ENCODE measurements at regions not wholly inside any gene's neighbourhood (a gene's known extent, or its start where the extent isn't known, plus 50 kb on each side); places are given as distances from the start of the nearest gene placed in this dataset.

DNA sequence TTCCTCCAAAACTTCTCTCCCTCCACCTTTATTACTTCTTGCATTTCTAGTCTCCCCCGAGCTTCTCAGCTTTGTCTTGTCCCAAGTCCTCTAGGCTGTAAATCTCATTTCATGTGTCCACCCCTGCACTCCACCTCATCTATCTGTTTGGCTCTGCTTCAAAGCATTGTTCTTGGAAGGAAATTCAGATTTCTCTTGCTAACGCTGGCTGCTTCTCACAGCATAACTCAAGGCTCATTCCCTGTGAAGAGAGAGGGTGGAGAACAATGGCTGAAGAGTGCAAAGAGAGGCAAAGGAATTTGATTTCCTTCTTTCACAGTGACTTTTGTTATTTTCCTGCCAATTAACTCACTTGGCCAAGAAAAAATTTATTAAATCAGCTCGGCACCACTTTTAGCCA is 476.5 kb downstream of the TMEM114 start:
- DNase-seq, result no peak
- peaks cover 0 to 12% (median 2%) of the 10 kb centered on the region in 12 donors for H3K9me3 ChIP-seq
- H3K4me1 ChIP-seq, result no peaks in the 10 kb centered on the region
- no peaks in the 10 kb centered on the region for H3K36me3 ChIP-seq
- TF ChIP-seq POLR2A (IDR thresholded peaks at IDR 0.05), result no peak
- TF ChIP-seq, protein P1, sequence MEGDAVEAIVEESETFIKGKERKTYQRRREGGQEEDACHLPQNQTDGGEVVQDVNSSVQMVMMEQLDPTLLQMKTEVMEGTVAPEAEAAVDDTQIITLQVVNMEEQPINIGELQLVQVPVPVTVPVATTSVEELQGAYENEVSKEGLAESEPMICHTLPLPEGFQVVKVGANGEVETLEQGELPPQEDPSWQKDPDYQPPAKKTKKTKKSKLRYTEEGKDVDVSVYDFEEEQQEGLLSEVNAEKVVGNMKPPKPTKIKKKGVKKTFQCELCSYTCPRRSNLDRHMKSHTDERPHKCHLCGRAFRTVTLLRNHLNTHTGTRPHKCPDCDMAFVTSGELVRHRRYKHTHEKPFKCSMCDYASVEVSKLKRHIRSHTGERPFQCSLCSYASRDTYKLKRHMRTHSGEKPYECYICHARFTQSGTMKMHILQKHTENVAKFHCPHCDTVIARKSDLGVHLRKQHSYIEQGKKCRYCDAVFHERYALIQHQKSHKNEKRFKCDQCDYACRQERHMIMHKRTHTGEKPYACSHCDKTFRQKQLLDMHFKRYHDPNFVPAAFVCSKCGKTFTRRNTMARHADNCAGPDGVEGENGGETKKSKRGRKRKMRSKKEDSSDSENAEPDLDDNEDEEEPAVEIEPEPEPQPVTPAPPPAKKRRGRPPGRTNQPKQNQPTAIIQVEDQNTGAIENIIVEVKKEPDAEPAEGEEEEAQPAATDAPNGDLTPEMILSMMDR (IDR thresholded peaks at IDR 0.05), result no peak
- WGBS, 4 donors, result 65 to 78% (median 68%) methylated on average over 3 of the region's 3 CpGs
- H3K27me3 ChIP-seq, result no peaks in the 10 kb centered on the region
- H3K27ac ChIP-seq, result no peak overlapping the region
- intact Hi-C loops (cut with DNase I), result loop anchor here in 1 of 10 donors (10.0 kb wide), 1 partner anchor 59 kb away; no protein-coding TSS in a partner anchor
- no peak overlapping the region for H3K4me3 ChIP-seq
- peak in 2 of 4 donors; percentile 51 to 88 for ATAC-seq

DNA sequence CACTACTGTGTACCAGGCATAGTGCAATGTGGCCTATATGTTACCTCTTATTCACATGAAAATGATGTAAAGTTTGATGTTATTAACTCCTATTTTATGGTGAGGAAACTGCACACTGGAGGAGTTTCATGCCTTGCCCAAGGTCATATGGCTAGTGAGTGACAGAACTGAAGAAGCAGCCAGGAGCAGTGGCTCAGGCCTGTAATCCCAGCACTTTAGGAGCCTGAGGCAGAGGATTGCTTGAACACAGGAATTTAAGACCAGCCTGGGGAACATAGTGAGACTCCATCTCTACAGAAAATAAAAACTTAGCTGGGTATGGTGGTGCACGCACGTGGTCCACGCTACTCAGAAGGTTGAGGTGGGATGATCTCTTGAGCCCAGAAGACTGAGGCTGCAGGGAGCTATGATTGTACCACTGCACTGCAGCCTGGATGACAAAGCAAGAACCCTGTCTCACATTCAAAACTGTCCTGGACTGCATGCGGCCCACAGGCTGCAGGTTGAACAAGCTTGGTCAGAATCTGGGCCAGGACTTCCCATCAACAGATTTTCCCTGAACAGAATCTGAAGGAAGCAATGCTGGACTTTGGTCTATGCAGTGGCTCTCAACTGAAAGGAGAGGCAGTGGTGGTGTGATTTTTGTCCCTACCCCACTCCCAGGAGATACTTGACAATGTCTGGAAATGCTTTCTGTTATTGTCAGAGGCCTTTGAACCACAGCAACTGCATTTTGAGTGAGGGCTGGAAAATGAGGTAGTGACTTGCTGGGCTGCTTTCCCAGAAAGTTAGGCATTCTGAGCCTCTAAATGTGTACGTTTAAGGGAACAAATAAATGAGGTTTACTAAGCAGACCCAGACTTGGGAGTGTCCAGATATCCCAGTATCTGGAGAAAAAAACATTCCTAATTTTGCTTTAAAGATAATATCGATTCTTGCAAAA is 479.5 kb downstream of the TMEM114 start:
- Histone ChIP-seq H3K4me1 (no peaks in the 10 kb centered on the region), H3K36me3 (no peaks in the 10 kb centered on the region), H3K27me3 (no peaks in the 10 kb centered on the region), H3K4me3 (no peak overlapping the region), H3K27ac (no peak overlapping the region), H3K9me3 (peaks cover 0 to 12% (median 2%) of the 10 kb centered on the region in 12 donors)
- ATAC-seq (no peak), DNase-seq (no peak)
- intact Hi-C loops (cut with DNase I), result loop anchor here in 1 of 10 donors (10.0 kb wide), 1 partner anchor 56 kb away; no protein-coding TSS in a partner anchor
- no peak for TF ChIP-seq POLR2A (IDR thresholded peaks at IDR 0.05)
- TF ChIP-seq, protein P1 (IDR thresholded peaks at IDR 0.05), result no peak
- WGBS, 4 donors, result 78 to 87% (median 86%) methylated on average over 5 to 6 of the region's 6 CpGs

DNA sequence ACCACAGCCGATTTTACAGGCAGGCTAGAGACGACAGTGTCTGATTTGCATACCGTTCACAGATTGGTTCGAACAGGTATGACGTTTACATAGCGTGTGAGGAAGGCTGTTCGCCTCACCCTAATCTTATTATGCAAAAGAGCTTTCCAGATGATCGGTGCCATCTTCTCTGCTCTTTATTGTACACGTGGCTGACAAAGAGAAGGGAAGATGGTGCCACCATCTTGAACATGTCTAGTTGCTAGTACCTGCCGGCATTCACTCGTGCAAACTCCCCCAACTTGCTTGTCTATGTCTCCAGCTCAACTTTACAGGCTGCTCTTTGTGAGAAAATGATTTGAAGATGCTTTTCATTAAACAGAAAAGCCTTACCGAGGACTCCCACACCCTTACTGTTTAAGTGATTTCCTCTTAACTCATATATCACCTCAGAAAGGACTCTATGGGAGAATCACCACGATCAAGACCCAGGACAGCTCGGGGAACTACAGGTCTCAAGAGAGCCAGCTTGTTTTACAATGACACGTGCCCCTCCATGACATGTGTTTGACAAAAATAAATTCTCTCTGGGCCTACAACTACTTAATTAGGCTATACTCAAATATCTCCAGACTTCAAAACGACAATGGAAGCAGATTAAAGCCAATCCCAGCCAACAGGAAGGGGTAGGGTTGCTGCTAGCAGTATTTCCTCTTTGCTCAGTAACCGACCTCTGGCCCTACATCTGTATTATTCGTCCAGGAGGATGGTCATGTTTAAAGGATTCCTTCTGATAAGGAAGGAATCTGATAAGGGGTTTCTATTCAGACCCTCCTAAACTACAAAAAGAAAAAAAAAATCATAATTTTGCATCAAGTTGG is 480.6 kb downstream of the TMEM114 start:
- intact Hi-C loops (cut with DNase I), result loop anchor here in 1 of 10 donors (10.0 kb wide), 1 partner anchor 55 kb away; no protein-coding TSS in a partner anchor
- 69 to 75% (median 72%) methylated on average over 18 of the region's 18 CpGs for WGBS, 4 donors
- no peak overlapping the region for H3K27ac ChIP-seq
- no peak overlapping the region for H3K4me3 ChIP-seq
- H3K4me1 ChIP-seq, result no peaks in the 10 kb centered on the region
- DNase-seq, result no peak
- no peak for TF ChIP-seq POLR2A (IDR thresholded peaks at IDR 0.05)
- TF ChIP-seq, protein P1 (IDR thresholded peaks at IDR 0.05), result no peak
- H3K36me3 ChIP-seq, result no peaks in the 10 kb centered on the region
- H3K9me3 ChIP-seq, result peaks cover 0 to 12% (median 2%) of the 10 kb centered on the region in 12 donors
- no peaks in the 10 kb centered on the region for H3K27me3 ChIP-seq
- peak in 1 of 4 donors; percentile 71 for ATAC-seq
